GM23338 (cell line): ENCODE measurements at regions not wholly inside any gene's neighbourhood (a gene's known extent, or its start where the extent isn't known, plus 50 kb on each side); places are given as distances from the start of the nearest gene placed in this dataset.

ENCODE experiments used
- ATAC-seq: fragments of 200-7000 bp; cut with Tn5 transposase; 3 replicates; pipeline ENCODE4 v1.9.1; 2020
- DNase-seq: peaks from one replicate; pipeline ENCODE4 v3.0.0-alpha.2; 2015; ENCODE audit warnings: low spot score
- H2AFZ ChIP-seq: fragments of 200-600 bp; sonication (generic); 2 replicates; pipeline ENCODE4 v1.8.0; 2016; ENCODE audit warnings: antibody characterized with exemption, mild to moderate bottlenecking, moderate library complexity
- H3F3A ChIP-seq: fragments of 200-600 bp; sonication (generic); replicated peaks from 2 replicates; pipeline ENCODE4 v1.8.0; 2017; ENCODE audit warnings: antibody characterized with exemption, mixed run types, low read depth
- H3K27ac ChIP-seq: fragments of 200-600 bp; sonication (generic); 2 replicates; pipeline ENCODE4 v1.6.1; 2016; ENCODE audit warnings: low read depth
- H3K27me3 ChIP-seq: fragments of 200-600 bp; sonication (generic); 2 replicates; pipeline ENCODE4 v1.8.0; 2016; ENCODE audit warnings: mild to moderate bottlenecking, mixed run types, moderate library complexity; ENCODE audit not compliant: insufficient read depth
- H3K36me3 ChIP-seq: fragments of 200-600 bp; sonication (generic); 2 replicates; pipeline ENCODE4 v1.8.0; 2016; ENCODE audit warnings: mild to moderate bottlenecking; ENCODE audit not compliant: insufficient read depth
- H3K4me1 ChIP-seq: fragments of 200-600 bp; sonication (generic); 2 replicates; pipeline ENCODE4 v1.8.0; 2016; ENCODE audit warnings: mild to moderate bottlenecking, moderate library complexity; ENCODE audit not compliant: insufficient read depth
- H3K4me2 ChIP-seq: fragments of 200-600 bp; sonication (generic); 2 replicates; pipeline ENCODE4 v1.7.1; 2017; ENCODE audit warnings: mixed run types
- H3K4me3 ChIP-seq: fragments of 200-600 bp; sonication (generic); 2 replicates; pipeline ENCODE4 v1.6.1; 2016; ENCODE audit warnings: mixed run types
- H3K79me2 ChIP-seq: fragments of 200-600 bp; sonication (generic); replicated peaks from 2 replicates; pipeline ENCODE4 v1.8.0; 2017; ENCODE audit warnings: mild to moderate bottlenecking; ENCODE audit not compliant: insufficient read depth
- H3K9me2 ChIP-seq: fragments of 200-600 bp; sonication (generic); 2 replicates; pipeline ENCODE4 v1.8.0; 2017; ENCODE audit not compliant: insufficient read depth
- H4K20me1 ChIP-seq: fragments of 200-600 bp; sonication (generic); replicated peaks from 2 replicates; pipeline ENCODE4 v1.8.0; 2017; ENCODE audit warnings: mild to moderate bottlenecking; ENCODE audit not compliant: insufficient read depth
- H3K27ac Mint-ChIP-seq: 2 replicates; pipeline ENCODE4 v1.8.0; 2020; ENCODE audit warnings: inconsistent platforms, mild to moderate bottlenecking, moderate library complexity, mixed read lengths
- H3K27me3 Mint-ChIP-seq: 3 replicates; pipeline ENCODE4 v1.8.0; 2022; ENCODE audit warnings: low read depth, mild to moderate bottlenecking, moderate library complexity, mixed read lengths, inconsistent platforms; ENCODE audit not compliant: insufficient read depth, poor library complexity
- H3K36me3 Mint-ChIP-seq: 3 replicates; pipeline ENCODE4 v1.8.0; 2021; ENCODE audit warnings: low read depth, mild to moderate bottlenecking, inconsistent platforms, moderate library complexity, mixed read lengths
- H3K4me1 Mint-ChIP-seq: 3 replicates; pipeline ENCODE4 v1.8.0; 2020; ENCODE audit warnings: mild to moderate bottlenecking, inconsistent platforms, mixed read lengths
- H3K4me3 Mint-ChIP-seq: 3 replicates; pipeline ENCODE4 v1.8.0; 2021; ENCODE audit warnings: moderate library complexity, mild to moderate bottlenecking, inconsistent platforms, mixed read lengths
- H3K9me3 Mint-ChIP-seq: 3 replicates; pipeline ENCODE4 v1.8.0; 2020; ENCODE audit warnings: moderate library complexity, mild to moderate bottlenecking, inconsistent platforms, mixed read lengths
- POLR2AphosphoS5 ChIP-seq: IDR thresholded peaks from 2 replicates; pipeline ENCODE4 v1.6.1; 2016; ENCODE audit warnings: antibody characterized with exemption, low read depth
- STAT1 ChIP-seq: IDR thresholded peaks from one replicate; pipeline ENCODE4 v1.6.1; 2016; ENCODE audit warnings: antibody characterized with exemption; ENCODE audit not compliant: unreplicated experiment
- ZNF331 ChIP-seq: fragments of 250-450 bp; sonication (Bioruptor Pico); IDR thresholded peaks from 2 replicates; pipeline ENCODE4 v1.5.0; 2020; ENCODE audit warnings: low read depth, mild to moderate bottlenecking, moderate library complexity
- TF ChIP-seq, protein P1 (sequence below): IDR thresholded peaks from one replicate; pipeline ENCODE4 v1.6.1; 2018; ENCODE audit warnings: antibody characterized with exemption; ENCODE audit not compliant: unreplicated experiment
- TF ChIP-seq, protein P2 (sequence below): fragments of 250-450 bp; sonication (Bioruptor Pico); IDR thresholded peaks from 2 replicates; pipeline ENCODE4 v1.5.0; 2020; ENCODE audit warnings: mild to moderate bottlenecking, moderate library complexity

DNA sequence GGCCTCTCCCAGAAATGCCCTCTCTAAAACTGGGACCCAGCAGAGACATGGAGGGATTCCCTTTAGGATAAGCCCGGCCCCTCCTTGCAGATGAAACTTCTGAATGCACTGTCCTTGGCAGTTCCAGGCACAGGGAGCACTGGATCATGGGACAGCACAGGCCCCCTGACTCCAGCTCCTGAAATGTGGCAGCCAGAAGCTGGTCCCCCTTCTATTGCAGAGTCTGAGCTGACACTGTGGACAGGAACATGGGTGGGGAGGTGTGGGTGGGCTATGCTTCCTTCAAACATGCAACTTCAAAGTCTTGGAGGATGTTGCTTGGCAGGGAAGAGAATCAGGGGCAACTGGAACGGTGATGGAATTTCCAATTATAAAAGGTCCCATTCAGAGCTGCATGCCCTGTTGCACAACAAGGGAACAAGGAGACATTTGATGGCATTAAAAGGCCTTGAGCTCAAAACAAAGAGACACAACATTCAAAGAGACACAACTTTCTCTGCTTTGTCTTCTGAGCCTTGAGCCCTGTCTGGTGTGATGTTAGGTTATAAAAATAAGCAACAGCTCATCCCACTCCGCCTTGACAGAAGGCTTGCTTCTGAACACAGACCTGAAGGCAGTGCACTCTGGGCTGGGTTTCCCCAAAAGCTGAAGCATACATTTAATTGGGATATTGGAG is 239.0 kb downstream of the OSR1 start (continued):
- TF ChIP-seq, protein P1, sequence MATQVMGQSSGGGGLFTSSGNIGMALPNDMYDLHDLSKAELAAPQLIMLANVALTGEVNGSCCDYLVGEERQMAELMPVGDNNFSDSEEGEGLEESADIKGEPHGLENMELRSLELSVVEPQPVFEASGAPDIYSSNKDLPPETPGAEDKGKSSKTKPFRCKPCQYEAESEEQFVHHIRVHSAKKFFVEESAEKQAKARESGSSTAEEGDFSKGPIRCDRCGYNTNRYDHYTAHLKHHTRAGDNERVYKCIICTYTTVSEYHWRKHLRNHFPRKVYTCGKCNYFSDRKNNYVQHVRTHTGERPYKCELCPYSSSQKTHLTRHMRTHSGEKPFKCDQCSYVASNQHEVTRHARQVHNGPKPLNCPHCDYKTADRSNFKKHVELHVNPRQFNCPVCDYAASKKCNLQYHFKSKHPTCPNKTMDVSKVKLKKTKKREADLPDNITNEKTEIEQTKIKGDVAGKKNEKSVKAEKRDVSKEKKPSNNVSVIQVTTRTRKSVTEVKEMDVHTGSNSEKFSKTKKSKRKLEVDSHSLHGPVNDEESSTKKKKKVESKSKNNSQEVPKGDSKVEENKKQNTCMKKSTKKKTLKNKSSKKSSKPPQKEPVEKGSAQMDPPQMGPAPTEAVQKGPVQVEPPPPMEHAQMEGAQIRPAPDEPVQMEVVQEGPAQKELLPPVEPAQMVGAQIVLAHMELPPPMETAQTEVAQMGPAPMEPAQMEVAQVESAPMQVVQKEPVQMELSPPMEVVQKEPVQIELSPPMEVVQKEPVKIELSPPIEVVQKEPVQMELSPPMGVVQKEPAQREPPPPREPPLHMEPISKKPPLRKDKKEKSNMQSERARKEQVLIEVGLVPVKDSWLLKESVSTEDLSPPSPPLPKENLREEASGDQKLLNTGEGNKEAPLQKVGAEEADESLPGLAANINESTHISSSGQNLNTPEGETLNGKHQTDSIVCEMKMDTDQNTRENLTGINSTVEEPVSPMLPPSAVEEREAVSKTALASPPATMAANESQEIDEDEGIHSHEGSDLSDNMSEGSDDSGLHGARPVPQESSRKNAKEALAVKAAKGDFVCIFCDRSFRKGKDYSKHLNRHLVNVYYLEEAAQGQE, result no peak
- no peak for TF ChIP-seq STAT1
- TF ChIP-seq, protein P2, sequence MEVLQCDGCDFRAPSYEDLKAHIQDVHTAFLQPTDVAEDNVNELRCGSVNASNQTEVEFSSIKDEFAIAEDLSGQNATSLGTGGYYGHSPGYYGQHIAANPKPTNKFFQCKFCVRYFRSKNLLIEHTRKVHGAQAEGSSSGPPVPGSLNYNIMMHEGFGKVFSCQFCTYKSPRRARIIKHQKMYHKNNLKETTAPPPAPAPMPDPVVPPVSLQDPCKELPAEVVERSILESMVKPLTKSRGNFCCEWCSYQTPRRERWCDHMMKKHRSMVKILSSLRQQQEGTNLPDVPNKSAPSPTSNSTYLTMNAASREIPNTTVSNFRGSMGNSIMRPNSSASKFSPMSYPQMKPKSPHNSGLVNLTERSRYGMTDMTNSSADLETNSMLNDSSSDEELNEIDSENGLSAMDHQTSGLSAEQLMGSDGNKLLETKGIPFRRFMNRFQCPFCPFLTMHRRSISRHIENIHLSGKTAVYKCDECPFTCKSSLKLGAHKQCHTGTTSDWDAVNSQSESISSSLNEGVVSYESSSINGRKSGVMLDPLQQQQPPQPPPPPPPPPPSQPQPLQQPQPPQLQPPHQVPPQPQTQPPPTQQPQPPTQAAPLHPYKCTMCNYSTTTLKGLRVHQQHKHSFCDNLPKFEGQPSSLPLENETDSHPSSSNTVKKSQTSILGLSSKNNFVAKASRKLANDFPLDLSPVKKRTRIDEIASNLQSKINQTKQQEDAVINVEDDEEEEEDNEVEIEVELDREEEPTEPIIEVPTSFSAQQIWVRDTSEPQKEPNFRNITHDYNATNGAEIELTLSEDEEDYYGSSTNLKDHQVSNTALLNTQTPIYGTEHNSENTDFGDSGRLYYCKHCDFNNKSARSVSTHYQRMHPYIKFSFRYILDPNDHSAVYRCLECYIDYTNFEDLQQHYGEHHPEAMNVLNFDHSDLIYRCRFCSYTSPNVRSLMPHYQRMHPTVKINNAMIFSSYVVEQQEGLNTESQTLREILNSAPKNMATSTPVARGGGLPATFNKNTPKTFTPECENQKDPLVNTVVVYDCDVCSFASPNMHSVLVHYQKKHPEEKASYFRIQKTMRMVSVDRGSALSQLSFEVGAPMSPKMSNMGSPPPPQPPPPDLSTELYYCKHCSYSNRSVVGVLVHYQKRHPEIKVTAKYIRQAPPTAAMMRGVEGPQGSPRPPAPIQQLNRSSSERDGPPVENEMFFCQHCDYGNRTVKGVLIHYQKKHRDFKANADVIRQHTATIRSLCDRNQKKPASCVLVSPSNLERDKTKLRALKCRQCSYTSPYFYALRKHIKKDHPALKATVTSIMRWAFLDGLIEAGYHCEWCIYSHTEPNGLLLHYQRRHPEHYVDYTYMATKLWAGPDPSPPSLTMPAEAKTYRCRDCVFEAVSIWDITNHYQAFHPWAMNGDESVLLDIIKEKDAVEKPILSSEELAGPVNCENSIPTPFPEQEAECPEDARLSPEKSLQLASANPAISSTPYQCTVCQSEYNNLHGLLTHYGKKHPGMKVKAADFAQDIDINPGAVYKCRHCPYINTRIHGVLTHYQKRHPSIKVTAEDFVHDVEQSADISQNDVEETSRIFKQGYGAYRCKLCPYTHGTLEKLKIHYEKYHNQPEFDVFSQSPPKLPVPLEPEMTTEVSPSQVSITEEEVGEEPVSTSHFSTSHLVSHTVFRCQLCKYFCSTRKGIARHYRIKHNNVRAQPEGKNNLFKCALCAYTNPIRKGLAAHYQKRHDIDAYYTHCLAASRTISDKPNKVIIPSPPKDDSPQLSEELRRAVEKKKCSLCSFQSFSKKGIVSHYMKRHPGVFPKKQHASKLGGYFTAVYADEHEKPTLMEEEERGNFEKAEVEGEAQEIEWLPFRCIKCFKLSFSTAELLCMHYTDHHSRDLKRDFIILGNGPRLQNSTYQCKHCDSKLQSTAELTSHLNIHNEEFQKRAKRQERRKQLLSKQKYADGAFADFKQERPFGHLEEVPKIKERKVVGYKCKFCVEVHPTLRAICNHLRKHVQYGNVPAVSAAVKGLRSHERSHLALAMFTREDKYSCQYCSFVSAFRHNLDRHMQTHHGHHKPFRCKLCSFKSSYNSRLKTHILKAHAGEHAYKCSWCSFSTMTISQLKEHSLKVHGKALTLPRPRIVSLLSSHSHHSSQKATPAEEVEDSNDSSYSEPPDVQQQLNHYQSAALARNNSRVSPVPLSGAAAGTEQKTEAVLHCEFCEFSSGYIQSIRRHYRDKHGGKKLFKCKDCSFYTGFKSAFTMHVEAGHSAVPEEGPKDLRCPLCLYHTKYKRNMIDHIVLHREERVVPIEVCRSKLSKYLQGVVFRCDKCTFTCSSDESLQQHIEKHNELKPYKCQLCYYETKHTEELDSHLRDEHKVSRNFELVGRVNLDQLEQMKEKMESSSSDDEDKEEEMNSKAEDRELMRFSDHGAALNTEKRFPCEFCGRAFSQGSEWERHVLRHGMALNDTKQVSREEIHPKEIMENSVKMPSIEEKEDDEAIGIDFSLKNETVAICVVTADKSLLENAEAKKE (CRISPR knock-in tag), result no peak
- TF ChIP-seq ZNF331 (CRISPR knock-in tag), result no peak

DNA sequence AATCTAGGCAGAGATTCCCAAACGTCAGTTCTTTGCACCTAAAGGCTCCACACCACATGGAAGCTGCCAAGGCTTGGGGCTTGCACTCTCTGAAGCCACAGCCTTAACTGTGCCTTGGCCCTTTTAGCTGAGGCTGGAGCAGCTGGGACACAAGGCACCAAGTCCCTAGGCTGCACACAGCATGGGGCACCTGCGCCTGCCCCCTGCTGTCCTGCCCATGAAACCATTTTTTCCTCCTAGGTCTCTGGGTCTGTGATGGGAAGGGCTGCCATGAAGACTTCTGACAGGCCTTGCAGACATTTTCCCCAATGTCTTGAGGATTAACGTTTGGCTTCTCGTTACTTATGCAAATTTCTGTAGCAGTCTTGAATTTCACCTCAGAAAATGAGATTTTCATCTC is 241.5 kb downstream of the OSR1 start:
- Histone ChIP-seq H3K9me2 (peaks cover 3% of the 10 kb centered on the region; the same call in 1 of the 2 replicates), H3F3A (no peaks in the 10 kb centered on the region), H3K27ac (no peak overlapping the region), H3K4me1 (no peaks in the 10 kb centered on the region), H3K4me3 (no peak overlapping the region), H2AFZ (no peak overlapping the region), H3K36me3 (no peaks in the 10 kb centered on the region), H4K20me1 (no peaks in the 10 kb centered on the region), H3K27me3 (no peaks in the 10 kb centered on the region), H3K79me2 (no peaks in the 10 kb centered on the region), H3K4me2 (no peak overlapping the region)
- ATAC-seq, result no peak
- Mint-ChIP-seq H3K36me3 (no peaks in the 10 kb centered on the region; the same call in 2 of the 3 replicates), H3K4me1 (no peaks in the 10 kb centered on the region), H3K4me3 (no peak overlapping the region), H3K9me3 (peaks cover 7% of the 10 kb centered on the region; the same call in 2 of the 3 replicates), H3K27me3 (no peaks in the 10 kb centered on the region), H3K27ac (no peak overlapping the region)
- no peak for DNase-seq
- TF ChIP-seq, protein P2 (CRISPR knock-in tag), result no peak
- TF ChIP-seq ZNF331 (CRISPR knock-in tag), result no peak
- no peak for TF ChIP-seq POLR2AphosphoS5
